HS-5 (cell line): ENCODE measurements at regions not wholly inside any gene's neighbourhood (a gene's known extent, or its start where the extent isn't known, plus 50 kb on each side); places are given as distances from the start of the nearest gene placed in this dataset.

Experiments used
- DNase-seq: peaks from one replicate; pipeline ENCODE4 v3.0.0-alpha.2; 2012; ENCODE audit warnings: low read depth

- DNase-seq: no peak
These were observed 510.8 kb upstream of the MCTP2 start for GRCh38 chr15:93720607-93721006.

GRCh38 chr15:93719921-93720351 is 511.4 kb upstream of the MCTP2 start:
- DNase-seq: no peak

- DNase-seq: no peak
These were observed 514.6 kb upstream of the MCTP2 start for GRCh38 chr15:93716615-93717231.

GRCh38 chr15:93709708-93710107 is 521.7 kb upstream of the MCTP2 start:
- DNase-seq: no peak

GRCh38 chr15:93708724-93709445 is 522.5 kb upstream of the MCTP2 start:
- no peak for DNase-seq

- no peak for DNase-seq
These were observed 523.6 kb upstream of the MCTP2 start for GRCh38 chr15:93707751-93708150.

- DNase-seq: no peak
These were observed 524.7 kb upstream of the MCTP2 start for GRCh38 chr15:93706495-93707292.

GRCh38 chr15:93705753-93706455 is 525.5 kb upstream of the MCTP2 start:
- no peak for DNase-seq

- no peak for DNase-seq
These were observed 528.1 kb upstream of the MCTP2 start for GRCh38 chr15:93703092-93703739.

GRCh38 chr15:93700051-93700450 is 531.3 kb upstream of the MCTP2 start:
- no peak for DNase-seq

- DNase-seq: no peak
These were observed 537.3 kb upstream of the MCTP2 start for GRCh38 chr15:93694033-93694432.

GRCh38 chr15:93683651-93684050 is 547.7 kb upstream of the MCTP2 start:
- no peak for DNase-seq

- no peak for DNase-seq
These were observed 559.9 kb upstream of the MCTP2 start for GRCh38 chr15:93671387-93671943.

- DNase-seq: no peak
These were observed 560.4 kb upstream of the MCTP2 start for GRCh38 chr15:93670931-93671330.

GRCh38 chr15:93664213-93664956 is 567.0 kb upstream of the MCTP2 start:
- DNase-seq: no peak

- DNase-seq: no peak
These were observed 569.0 kb upstream of the MCTP2 start for GRCh38 chr15:93662162-93662885.

- DNase-seq: no peak
These were observed 569.2 kb upstream of the RGMA start for GRCh38 chr15:93658026-93658816.

GRCh38 chr15:93656041-93656440 is 567.0 kb upstream of the RGMA start:
- no peak for DNase-seq

- no peak for DNase-seq
These were observed 560.8 kb upstream of the RGMA start for GRCh38 chr15:93649691-93650235.
